Keratinocyte (primary cell): ENCODE measurements at regions not wholly inside any gene's neighbourhood (a gene's known extent, or its start where the extent isn't known, plus 50 kb on each side); places are given as distances from the start of the nearest gene placed in this dataset.

ENCODE experiments used
- DNase-seq: peaks from one replicate; pipeline ENCODE4 v3.0.0-alpha.2; 2011; ENCODE audit warnings: low read depth, missing footprints, low spot score
- FAIRE-seq: peaks from 2 replicates; lab custom pipeline; 2011; peaks lifted over from hg19 to GRCh38; lab: Jason Lieb, UNC
- H2AFZ ChIP-seq: 2 replicates; pipeline ENCODE4 v1.6.0; 2012; ENCODE audit warnings: low read length, control low read depth, inconsistent platforms; ENCODE audit not compliant: control insufficient read depth
- H3K27ac ChIP-seq: 2 replicates; pipeline ENCODE4 v1.5.1; 2011; ENCODE audit warnings: low read length; ENCODE audit not compliant: control insufficient read depth, insufficient read depth
- H3K27me3 ChIP-seq: 3 replicates; pipeline ENCODE4 v1.6.0; 2011; ENCODE audit warnings: low read length; ENCODE audit not compliant: control insufficient read depth, insufficient read depth; ENCODE audit errors: extremely low read depth
- H3K36me3 ChIP-seq, 2 experiments: 2 replicates in 1 of 2; 3 replicates in 1 of 2; pipeline ENCODE4 v1.5.1; 2011; ENCODE audit warnings: low read length in 2 of 2, mild to moderate bottlenecking in 1 of 2; ENCODE audit not compliant: control insufficient read depth in 2 of 2, insufficient read depth in 2 of 2; ENCODE audit errors: extremely low read depth in 1 of 2
- H3K4me1 ChIP-seq: 3 replicates; pipeline ENCODE4 v1.5.1; 2011; ENCODE audit warnings: low read length; ENCODE audit not compliant: control insufficient read depth, insufficient read depth; ENCODE audit errors: extremely low read depth
- H3K4me2 ChIP-seq: 3 replicates; pipeline ENCODE4 v1.6.0; 2011; ENCODE audit warnings: low read depth, low read length; ENCODE audit not compliant: control insufficient read depth, insufficient read depth; ENCODE audit errors: extremely low read depth
- H3K4me3 ChIP-seq, 3 experiments: fragments of 200-600 bp in 1 of 3; sonication (generic) in 1 of 3; 2 replicates in 2 of 3; 3 replicates in 1 of 3; pipeline ENCODE4 v1.5.1; 2011 to 2016; ENCODE audit warnings: low read length in 3 of 3, mild to moderate bottlenecking in 3 of 3, control low read depth in 2 of 3, inconsistent platforms in 1 of 3, low read depth in 1 of 3, mixed read lengths in 1 of 3, mixed run types in 1 of 3, moderate library complexity in 1 of 3; ENCODE audit not compliant: control insufficient read depth in 2 of 3, insufficient read depth in 2 of 3; ENCODE audit errors: extremely low read depth in 1 of 3
- H3K79me2 ChIP-seq: 2 replicates; pipeline ENCODE4 v1.6.0; 2012; ENCODE audit warnings: low read length; ENCODE audit not compliant: control insufficient read depth, insufficient read depth
- H3K9ac ChIP-seq: 3 replicates; pipeline ENCODE4 v1.6.0; 2011; ENCODE audit warnings: low read length; ENCODE audit not compliant: control insufficient read depth, insufficient read depth; ENCODE audit errors: extremely low read depth
- H3K9me1 ChIP-seq: 3 replicates; pipeline ENCODE4 v1.6.0; 2011; ENCODE audit warnings: low read length; ENCODE audit not compliant: control insufficient read depth, insufficient read depth; ENCODE audit errors: extremely low read depth
- H3K9me3 ChIP-seq: 2 replicates; pipeline ENCODE4 v1.5.1; 2012; ENCODE audit warnings: low read depth, low read length; ENCODE audit not compliant: control insufficient read depth
- H4K20me1 ChIP-seq: 3 replicates; pipeline ENCODE4 v1.6.0; 2011; ENCODE audit warnings: low read length; ENCODE audit not compliant: control insufficient read depth, insufficient read depth; ENCODE audit errors: extremely low read depth
- EZH2 ChIP-seq: IDR thresholded peaks from one replicate; pipeline ENCODE4 v1.6.1; 2012; ENCODE audit warnings: inconsistent platforms, mild to moderate bottlenecking, low read length, moderate library complexity
- dilution Hi-C: fragments of 300-500 bp; cut with MboI; formaldehyde crosslinking; loops from one replicate; pipeline ENCODE4 v1.7.0; 2020; ENCODE audit warnings: low sequenced_read_pairs; ENCODE audit not compliant: extremely low pct_ligation_motif_present
- TF ChIP-seq, protein P1 (sequence below), 3 experiments: IDR thresholded peaks in 1 of 3; conservative IDR thresholded peaks in 1 of 3; optimal IDR thresholded peaks in 1 of 3; 2 replicates in 2 of 3; 3 replicates in 1 of 3; pipeline versions ENCODE3 to v1.5.1; 2011; ENCODE audit warnings: low read length in 3 of 3, mild to moderate bottlenecking in 3 of 3, moderate library complexity in 2 of 3, control low read depth in 1 of 3, inconsistent platforms in 1 of 3; ENCODE audit not compliant: insufficient read depth in 2 of 3; ENCODE audit errors: extremely low read depth in 1 of 3

DNA sequence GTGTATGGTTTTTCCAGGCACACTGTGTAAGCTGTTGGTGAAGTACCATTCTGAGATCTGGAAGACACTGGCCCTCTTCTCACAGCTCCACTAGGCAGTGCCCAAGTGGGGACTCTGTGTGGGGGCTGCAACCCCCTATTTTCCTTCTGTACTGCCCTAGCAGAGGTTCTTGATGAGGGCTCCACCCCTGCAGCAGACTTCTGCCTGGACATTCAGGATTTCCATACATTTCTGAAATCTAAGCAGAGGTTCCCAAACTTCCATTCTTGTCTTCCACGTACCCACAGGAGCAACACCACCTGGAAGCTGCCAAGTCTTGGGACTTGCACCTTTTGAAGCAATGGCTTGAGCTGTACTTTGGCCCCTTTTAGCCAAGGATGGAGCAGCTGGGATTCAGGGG lies 85.2 kb upstream of the PRMT8 start:
- Histone ChIP-seq H3K4me2 (no peak overlapping the region), H3K36me3 (no peaks in the 10 kb centered on the region), H4K20me1 (no peaks in the 10 kb centered on the region), H3K9me3 (peaks cover 5% of the 10 kb centered on the region), H3K4me3 (no peak overlapping the region), H2AFZ (no peak overlapping the region), H3K79me2 (no peaks in the 10 kb centered on the region), H3K9me1 (no peaks in the 10 kb centered on the region), H3K9ac (no peak overlapping the region), H3K27me3 (no peaks in the 10 kb centered on the region), H3K27ac (no peak overlapping the region), H3K4me1 (no peaks in the 10 kb centered on the region)
- DNase-seq (no peak), FAIRE-seq (no peak)
- dilution Hi-C loops: no loop called here
- TF ChIP-seq EZH2: no peak
- TF ChIP-seq, protein P1, sequence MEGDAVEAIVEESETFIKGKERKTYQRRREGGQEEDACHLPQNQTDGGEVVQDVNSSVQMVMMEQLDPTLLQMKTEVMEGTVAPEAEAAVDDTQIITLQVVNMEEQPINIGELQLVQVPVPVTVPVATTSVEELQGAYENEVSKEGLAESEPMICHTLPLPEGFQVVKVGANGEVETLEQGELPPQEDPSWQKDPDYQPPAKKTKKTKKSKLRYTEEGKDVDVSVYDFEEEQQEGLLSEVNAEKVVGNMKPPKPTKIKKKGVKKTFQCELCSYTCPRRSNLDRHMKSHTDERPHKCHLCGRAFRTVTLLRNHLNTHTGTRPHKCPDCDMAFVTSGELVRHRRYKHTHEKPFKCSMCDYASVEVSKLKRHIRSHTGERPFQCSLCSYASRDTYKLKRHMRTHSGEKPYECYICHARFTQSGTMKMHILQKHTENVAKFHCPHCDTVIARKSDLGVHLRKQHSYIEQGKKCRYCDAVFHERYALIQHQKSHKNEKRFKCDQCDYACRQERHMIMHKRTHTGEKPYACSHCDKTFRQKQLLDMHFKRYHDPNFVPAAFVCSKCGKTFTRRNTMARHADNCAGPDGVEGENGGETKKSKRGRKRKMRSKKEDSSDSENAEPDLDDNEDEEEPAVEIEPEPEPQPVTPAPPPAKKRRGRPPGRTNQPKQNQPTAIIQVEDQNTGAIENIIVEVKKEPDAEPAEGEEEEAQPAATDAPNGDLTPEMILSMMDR (optimal IDR thresholded peaks at IDR 0.05 in 1 of 3, IDR thresholded peaks at IDR 0.05 in 1 of 3, conservative IDR thresholded peaks at IDR 0.05 in 1 of 3; ENCODE audit: extremely low read depth in 1 of 3, insufficient read depth in 2 of 3, low read length in 3 of 3): no peak

DNA sequence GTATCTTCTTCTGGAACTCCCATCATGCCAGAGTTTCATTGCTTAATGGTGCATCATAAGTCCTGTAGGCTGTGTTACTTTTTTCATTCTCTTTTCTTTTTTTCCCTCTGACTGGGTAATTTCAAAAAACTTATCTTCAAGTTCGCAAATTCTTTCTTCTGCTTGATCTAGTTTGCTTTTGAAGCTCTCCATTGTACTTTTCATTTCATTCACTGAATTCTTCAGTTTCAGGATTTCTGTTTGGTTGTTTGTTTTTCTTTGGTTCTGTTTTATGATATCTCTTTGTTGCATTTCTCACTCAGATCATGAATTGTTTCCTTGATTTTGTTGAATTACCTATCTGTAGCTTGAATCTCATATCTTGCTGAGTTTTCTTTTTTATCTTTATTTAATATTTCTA lies 83.3 kb upstream of the PRMT8 start:
- no peak overlapping the region for H3K27ac ChIP-seq
- no peaks in the 10 kb centered on the region for H3K4me1 ChIP-seq
- TF ChIP-seq, protein P1 (optimal IDR thresholded peaks at IDR 0.05 in 1 of 3, IDR thresholded peaks at IDR 0.05 in 1 of 3, conservative IDR thresholded peaks at IDR 0.05 in 1 of 3; ENCODE audit: extremely low read depth in 1 of 3, insufficient read depth in 2 of 3, low read length in 3 of 3): no peak
- TF ChIP-seq EZH2: no peak
- no peaks in the 10 kb centered on the region for H3K79me2 ChIP-seq
- H2AFZ ChIP-seq: no peak overlapping the region
- dilution Hi-C loops: no loop called here
- DNase-seq: no peak
- no peaks in the 10 kb centered on the region for H4K20me1 ChIP-seq
- H3K9me3 ChIP-seq: peaks cover 5% of the 10 kb centered on the region
- no peak overlapping the region for H3K4me2 ChIP-seq
- H3K27me3 ChIP-seq: no peaks in the 10 kb centered on the region
- no peak overlapping the region for H3K9ac ChIP-seq
- no peak for FAIRE-seq
- no peaks in the 10 kb centered on the region for H3K9me1 ChIP-seq
- no peaks in the 10 kb centered on the region for H3K36me3 ChIP-seq
- no peak overlapping the region for H3K4me3 ChIP-seq
